SK-N-SH treated with all-trans-retinoic acid at 6 μM for 48 hours (cell line): ENCODE measurements at regions not wholly inside any gene's neighbourhood (a gene's known extent, or its start where the extent isn't known, plus 50 kb on each side); places are given as distances from the start of the nearest gene placed in this dataset.

ENCODE experiments used
- ATAC-seq: fragments of 200-7000 bp; cut with Tn5 transposase; 3 replicates; pipeline ENCODE4 v1.9.1; 2020; ENCODE audit warnings: mild to moderate bottlenecking, moderate library complexity
- ARNTL ChIP-seq: fragments of 450-650 bp; formaldehyde crosslinking; IDR thresholded peaks from 2 replicates; pipeline ENCODE4 v1.5.0; 2020; ENCODE audit warnings: low read depth, mild to moderate bottlenecking, moderate library complexity, borderline replicate concordance
- BACH2 ChIP-seq: fragments of 250-450 bp; sonication (Bioruptor Pico); IDR thresholded peaks from 2 replicates; pipeline ENCODE4 v1.9.0; 2021; ENCODE audit warnings: mild to moderate bottlenecking, borderline replicate concordance
- CSDC2 ChIP-seq: fragments of 250-450 bp; sonication (Bioruptor Pico); IDR thresholded peaks from 2 replicates; pipeline ENCODE4 v1.5.0; 2020; ENCODE audit warnings: mild to moderate bottlenecking, moderate library complexity
- ESRRG ChIP-seq: fragments of 250-450 bp; sonication (Bioruptor Pico); IDR thresholded peaks from 2 replicates; pipeline ENCODE4 v1.6.1; 2021; ENCODE audit warnings: mild to moderate bottlenecking
- GLIS3 ChIP-seq: fragments of 250-450 bp; sonication (Bioruptor Pico); IDR thresholded peaks from 2 replicates; pipeline ENCODE4 v1.5.0; 2020; ENCODE audit warnings: mild to moderate bottlenecking, moderate library complexity
- ISL1 ChIP-seq: fragments of 250-450 bp; sonication (Bioruptor Pico); IDR thresholded peaks from 2 replicates; pipeline ENCODE4 v2.1.2; 2022; ENCODE audit warnings: mild to moderate bottlenecking, moderate library complexity
- OSR1 ChIP-seq: fragments of 250-450 bp; sonication (Bioruptor Pico); IDR thresholded peaks from 2 replicates; pipeline ENCODE4 v1.8.0; 2022; ENCODE audit warnings: moderate library complexity, mild to moderate bottlenecking, inconsistent platforms
- PPARA ChIP-seq: fragments of 250-450 bp; sonication (Bioruptor Pico); IDR thresholded peaks from 2 replicates; pipeline ENCODE4 v1.5.0; 2020; ENCODE audit warnings: mild to moderate bottlenecking, borderline replicate concordance
- RARB ChIP-seq: fragments of 250-450 bp; sonication (Bioruptor Pico); IDR thresholded peaks from 2 replicates; pipeline ENCODE4 v1.8.0; 2021; ENCODE audit warnings: mild to moderate bottlenecking, moderate library complexity
- SNAI2 ChIP-seq: fragments of 250-450 bp; sonication (Bioruptor Pico); IDR thresholded peaks from 2 replicates; pipeline ENCODE4 v1.5.0; 2020; ENCODE audit warnings: mild to moderate bottlenecking, moderate library complexity
- TCF4 ChIP-seq: fragments of 250-450 bp; sonication (Bioruptor Pico); IDR thresholded peaks from 2 replicates; pipeline ENCODE4 v1.8.0; 2021; ENCODE audit warnings: mild to moderate bottlenecking, moderate library complexity, borderline replicate concordance
- ZC3H10 ChIP-seq: fragments of 250-450 bp; sonication (Bioruptor Pico); IDR thresholded peaks from 2 replicates; pipeline ENCODE4 v1.5.1; 2021; ENCODE audit warnings: mild to moderate bottlenecking, moderate library complexity
- ZFP3 ChIP-seq: fragments of 250-450 bp; sonication (Bioruptor Pico); IDR thresholded peaks from 2 replicates; pipeline ENCODE4 v1.5.0; 2020; ENCODE audit warnings: mild to moderate bottlenecking, moderate library complexity
- ZFP30 ChIP-seq: fragments of 450-650 bp; formaldehyde crosslinking; IDR thresholded peaks from 2 replicates; pipeline ENCODE4 v1.5.0; 2022; ENCODE audit warnings: mild to moderate bottlenecking, moderate library complexity
- ZNF565 ChIP-seq: fragments of 450-650 bp; formaldehyde crosslinking; conservative IDR thresholded peaks from 2 replicates; pipeline ENCODE4 v1.5.0; 2020; ENCODE audit warnings: low read depth, mild to moderate bottlenecking, moderate library complexity
- ZNF70 ChIP-seq: fragments of 450-650 bp; formaldehyde crosslinking; IDR thresholded peaks from 2 replicates; pipeline ENCODE4 v1.5.0; 2020; ENCODE audit warnings: mild to moderate bottlenecking, moderate library complexity
- ZNF8 ChIP-seq: fragments of 450-650 bp; formaldehyde crosslinking; IDR thresholded peaks from 2 replicates; pipeline ENCODE4 v1.5.0; 2020; ENCODE audit warnings: mild to moderate bottlenecking, moderate library complexity
- TF ChIP-seq, protein P1 (sequence below): fragments of 250-450 bp; sonication (Bioruptor Pico); IDR thresholded peaks from 2 replicates; pipeline ENCODE4 v1.8.0; 2020; ENCODE audit warnings: mild to moderate bottlenecking, moderate library complexity, borderline replicate concordance
- TF ChIP-seq, protein P2 (sequence below): fragments of 250-450 bp; sonication (Bioruptor Pico); IDR thresholded peaks from 2 replicates; pipeline ENCODE4 v1.8.0; 2021; ENCODE audit warnings: low read depth, mild to moderate bottlenecking, moderate library complexity, borderline replicate concordance
- TF ChIP-seq, protein P3 (sequence below): fragments of 250-450 bp; sonication (Bioruptor Pico); IDR thresholded peaks from 2 replicates; pipeline ENCODE4 v1.5.1; 2020; ENCODE audit warnings: low read depth, mild to moderate bottlenecking, moderate library complexity
- TF ChIP-seq, protein P4 (sequence below): fragments of 250-450 bp; sonication (Bioruptor Pico); IDR thresholded peaks from 2 replicates; pipeline ENCODE4 v1.5.1; 2021; ENCODE audit warnings: mild to moderate bottlenecking, moderate library complexity
- TF ChIP-seq, protein P5 (sequence below): fragments of 250-450 bp; sonication (Bioruptor Pico); IDR thresholded peaks from 2 replicates; pipeline ENCODE4 v1.5.0; 2020; ENCODE audit warnings: mild to moderate bottlenecking, moderate library complexity

DNA sequence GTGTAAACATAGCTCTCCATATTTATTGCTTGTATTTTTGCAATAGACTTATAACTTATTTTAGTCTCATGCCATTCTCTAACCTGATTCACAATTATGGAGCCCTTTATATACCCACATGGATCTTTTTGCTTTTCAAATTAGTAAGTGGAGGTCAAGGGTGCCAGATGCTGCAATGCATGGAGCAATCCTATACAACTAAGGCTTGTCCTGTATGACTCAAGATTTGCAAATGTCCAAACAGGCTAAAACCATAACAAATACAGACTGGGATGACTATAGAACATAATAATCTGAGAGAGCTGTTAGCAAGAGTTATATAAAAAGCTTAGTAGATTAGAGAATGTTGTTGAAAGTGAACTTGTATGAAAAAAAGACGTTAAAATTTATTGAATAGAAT is 690.4 kb upstream of the NRXN1 start:
- no peak for TF ChIP-seq ESRRG (CRISPR knock-in tag)
- no peak for ATAC-seq

DNA sequence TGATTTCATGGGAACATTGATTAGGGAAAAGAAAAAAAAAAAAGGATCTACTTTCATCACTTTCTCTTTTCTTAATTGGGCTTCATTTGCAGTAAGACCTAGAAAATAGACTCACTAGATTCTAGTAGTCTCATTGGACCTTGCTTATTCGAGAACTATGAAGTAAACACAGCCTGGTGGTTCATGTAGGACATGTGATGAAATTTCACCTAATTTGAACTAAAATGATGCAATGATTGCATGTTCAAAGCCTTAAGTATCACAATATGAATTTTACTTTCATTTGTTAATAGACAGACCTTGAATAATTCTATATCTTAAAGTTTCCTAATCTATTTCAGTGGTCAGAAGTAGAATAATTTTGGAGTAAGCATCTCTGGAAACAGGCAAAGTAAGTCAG is 688.9 kb upstream of the NRXN1 start:
- no peak for TF ChIP-seq PPARA (CRISPR knock-in tag)
- TF ChIP-seq, protein P1, sequence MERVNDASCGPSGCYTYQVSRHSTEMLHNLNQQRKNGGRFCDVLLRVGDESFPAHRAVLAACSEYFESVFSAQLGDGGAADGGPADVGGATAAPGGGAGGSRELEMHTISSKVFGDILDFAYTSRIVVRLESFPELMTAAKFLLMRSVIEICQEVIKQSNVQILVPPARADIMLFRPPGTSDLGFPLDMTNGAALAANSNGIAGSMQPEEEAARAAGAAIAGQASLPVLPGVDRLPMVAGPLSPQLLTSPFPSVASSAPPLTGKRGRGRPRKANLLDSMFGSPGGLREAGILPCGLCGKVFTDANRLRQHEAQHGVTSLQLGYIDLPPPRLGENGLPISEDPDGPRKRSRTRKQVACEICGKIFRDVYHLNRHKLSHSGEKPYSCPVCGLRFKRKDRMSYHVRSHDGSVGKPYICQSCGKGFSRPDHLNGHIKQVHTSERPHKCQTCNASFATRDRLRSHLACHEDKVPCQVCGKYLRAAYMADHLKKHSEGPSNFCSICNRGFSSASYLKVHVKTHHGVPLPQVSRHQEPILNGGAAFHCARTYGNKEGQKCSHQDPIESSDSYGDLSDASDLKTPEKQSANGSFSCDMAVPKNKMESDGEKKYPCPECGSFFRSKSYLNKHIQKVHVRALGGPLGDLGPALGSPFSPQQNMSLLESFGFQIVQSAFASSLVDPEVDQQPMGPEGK (CRISPR knock-in tag) = no peak
- no peak for TF ChIP-seq ZNF565
- no peak for TF ChIP-seq TCF4 (CRISPR knock-in tag)
- TF ChIP-seq SNAI2 (CRISPR knock-in tag) = no peak
- TF ChIP-seq CSDC2 = no peak
- TF ChIP-seq ZNF8 (CRISPR knock-in tag) = no peak
- TF ChIP-seq GLIS3 (CRISPR knock-in tag) = no peak
- TF ChIP-seq BACH2 = no peak
- TF ChIP-seq ZFP30 = no peak
- TF ChIP-seq ARNTL = no peak
- TF ChIP-seq, protein P2, sequence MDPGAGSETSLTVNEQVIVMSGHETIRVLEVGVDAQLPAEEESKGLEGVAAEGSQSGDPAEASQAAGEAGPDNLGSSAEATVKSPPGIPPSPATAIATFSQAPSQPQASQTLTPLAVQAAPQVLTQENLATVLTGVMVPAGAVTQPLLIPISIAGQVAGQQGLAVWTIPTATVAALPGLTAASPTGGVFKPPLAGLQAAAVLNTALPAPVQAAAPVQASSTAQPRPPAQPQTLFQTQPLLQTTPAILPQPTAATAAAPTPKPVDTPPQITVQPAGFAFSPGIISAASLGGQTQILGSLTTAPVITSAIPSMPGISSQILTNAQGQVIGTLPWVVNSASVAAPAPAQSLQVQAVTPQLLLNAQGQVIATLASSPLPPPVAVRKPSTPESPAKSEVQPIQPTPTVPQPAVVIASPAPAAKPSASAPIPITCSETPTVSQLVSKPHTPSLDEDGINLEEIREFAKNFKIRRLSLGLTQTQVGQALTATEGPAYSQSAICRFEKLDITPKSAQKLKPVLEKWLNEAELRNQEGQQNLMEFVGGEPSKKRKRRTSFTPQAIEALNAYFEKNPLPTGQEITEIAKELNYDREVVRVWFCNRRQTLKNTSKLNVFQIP = no peak
- TF ChIP-seq ISL1 = no peak
- no peak for TF ChIP-seq OSR1 (CRISPR knock-in tag)
- TF ChIP-seq ZFP3 (CRISPR knock-in tag) = no peak
- ATAC-seq = no peak

DNA sequence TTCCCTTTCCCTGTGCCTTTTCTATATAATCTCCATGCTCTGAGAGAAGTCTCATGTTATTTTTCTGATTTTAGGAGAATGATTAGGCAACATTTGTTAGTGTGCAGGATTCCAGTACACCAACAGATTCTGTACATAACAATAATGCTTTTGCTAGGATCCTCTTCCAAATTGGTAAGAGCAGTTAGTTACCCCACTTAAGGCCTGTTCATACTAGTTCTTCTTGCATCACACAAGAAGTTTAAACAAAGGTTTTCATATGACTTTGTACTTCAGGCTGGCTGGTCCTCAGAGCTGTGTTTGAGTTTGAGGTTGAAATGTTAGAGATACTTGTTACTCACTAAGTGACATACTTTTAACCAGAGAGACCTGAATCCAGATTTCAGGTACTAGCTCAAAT is 686.9 kb upstream of the NRXN1 start:
- no peak for ATAC-seq
- TF ChIP-seq ZNF70 (CRISPR knock-in tag) (no peak), OSR1 (CRISPR knock-in tag) (no peak), TCF4 (CRISPR knock-in tag) (no peak), ZNF565 (no peak), RARB (CRISPR knock-in tag) (no peak), ZFP30 (no peak), ZNF8 (CRISPR knock-in tag) (no peak), SNAI2 (CRISPR knock-in tag) (no peak), ESRRG (CRISPR knock-in tag) (no peak), ZC3H10 (CRISPR knock-in tag) (no peak), PPARA (CRISPR knock-in tag) (no peak), GLIS3 (CRISPR knock-in tag) (no peak), CSDC2 (no peak), BACH2 (no peak), ISL1 (no peak), ARNTL (no peak)
- TF ChIP-seq, protein P3, sequence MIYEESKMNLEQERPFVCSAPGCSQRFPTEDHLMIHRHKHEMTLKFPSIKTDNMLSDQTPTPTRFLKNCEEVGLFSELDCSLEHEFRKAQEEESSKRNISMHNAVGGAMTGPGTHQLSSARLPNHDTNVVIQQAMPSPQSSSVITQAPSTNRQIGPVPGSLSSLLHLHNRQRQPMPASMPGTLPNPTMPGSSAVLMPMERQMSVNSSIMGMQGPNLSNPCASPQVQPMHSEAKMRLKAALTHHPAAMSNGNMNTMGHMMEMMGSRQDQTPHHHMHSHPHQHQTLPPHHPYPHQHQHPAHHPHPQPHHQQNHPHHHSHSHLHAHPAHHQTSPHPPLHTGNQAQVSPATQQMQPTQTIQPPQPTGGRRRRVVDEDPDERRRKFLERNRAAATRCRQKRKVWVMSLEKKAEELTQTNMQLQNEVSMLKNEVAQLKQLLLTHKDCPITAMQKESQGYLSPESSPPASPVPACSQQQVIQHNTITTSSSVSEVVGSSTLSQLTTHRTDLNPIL (CRISPR knock-in tag) = no peak
- TF ChIP-seq, protein P4, sequence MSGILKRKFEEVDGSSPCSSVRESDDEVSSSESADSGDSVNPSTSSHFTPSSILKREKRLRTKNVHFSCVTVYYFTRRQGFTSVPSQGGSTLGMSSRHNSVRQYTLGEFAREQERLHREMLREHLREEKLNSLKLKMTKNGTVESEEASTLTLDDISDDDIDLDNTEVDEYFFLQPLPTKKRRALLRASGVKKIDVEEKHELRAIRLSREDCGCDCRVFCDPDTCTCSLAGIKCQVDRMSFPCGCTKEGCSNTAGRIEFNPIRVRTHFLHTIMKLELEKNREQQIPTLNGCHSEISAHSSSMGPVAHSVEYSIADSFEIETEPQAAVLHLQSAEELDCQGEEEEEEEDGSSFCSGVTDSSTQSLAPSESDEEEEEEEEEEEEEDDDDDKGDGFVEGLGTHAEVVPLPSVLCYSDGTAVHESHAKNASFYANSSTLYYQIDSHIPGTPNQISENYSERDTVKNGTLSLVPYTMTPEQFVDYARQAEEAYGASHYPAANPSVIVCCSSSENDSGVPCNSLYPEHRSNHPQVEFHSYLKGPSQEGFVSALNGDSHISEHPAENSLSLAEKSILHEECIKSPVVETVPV = no peak
- TF ChIP-seq, protein P1 (CRISPR knock-in tag) = no peak
- TF ChIP-seq, protein P5, sequence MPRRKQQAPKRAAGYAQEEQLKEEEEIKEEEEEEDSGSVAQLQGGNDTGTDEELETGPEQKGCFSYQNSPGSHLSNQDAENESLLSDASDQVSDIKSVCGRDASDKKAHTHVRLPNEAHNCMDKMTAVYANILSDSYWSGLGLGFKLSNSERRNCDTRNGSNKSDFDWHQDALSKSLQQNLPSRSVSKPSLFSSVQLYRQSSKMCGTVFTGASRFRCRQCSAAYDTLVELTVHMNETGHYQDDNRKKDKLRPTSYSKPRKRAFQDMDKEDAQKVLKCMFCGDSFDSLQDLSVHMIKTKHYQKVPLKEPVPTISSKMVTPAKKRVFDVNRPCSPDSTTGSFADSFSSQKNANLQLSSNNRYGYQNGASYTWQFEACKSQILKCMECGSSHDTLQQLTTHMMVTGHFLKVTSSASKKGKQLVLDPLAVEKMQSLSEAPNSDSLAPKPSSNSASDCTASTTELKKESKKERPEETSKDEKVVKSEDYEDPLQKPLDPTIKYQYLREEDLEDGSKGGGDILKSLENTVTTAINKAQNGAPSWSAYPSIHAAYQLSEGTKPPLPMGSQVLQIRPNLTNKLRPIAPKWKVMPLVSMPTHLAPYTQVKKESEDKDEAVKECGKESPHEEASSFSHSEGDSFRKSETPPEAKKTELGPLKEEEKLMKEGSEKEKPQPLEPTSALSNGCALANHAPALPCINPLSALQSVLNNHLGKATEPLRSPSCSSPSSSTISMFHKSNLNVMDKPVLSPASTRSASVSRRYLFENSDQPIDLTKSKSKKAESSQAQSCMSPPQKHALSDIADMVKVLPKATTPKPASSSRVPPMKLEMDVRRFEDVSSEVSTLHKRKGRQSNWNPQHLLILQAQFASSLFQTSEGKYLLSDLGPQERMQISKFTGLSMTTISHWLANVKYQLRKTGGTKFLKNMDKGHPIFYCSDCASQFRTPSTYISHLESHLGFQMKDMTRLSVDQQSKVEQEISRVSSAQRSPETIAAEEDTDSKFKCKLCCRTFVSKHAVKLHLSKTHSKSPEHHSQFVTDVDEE (CRISPR knock-in tag) = no peak
